NCI-H2107 (cell line): ENCODE measurements at regions not wholly inside any gene's neighbourhood (a gene's known extent, or its start where the extent isn't known, plus 50 kb on each side); places are given as distances from the start of the nearest gene placed in this dataset.
"Not testable (repeated sequence)": the region's sequence is repeated elsewhere in the genome, so short reads cannot be mapped to it uniquely, and the experiment has no call there.

Source experiments
- DNase-seq: peaks from one replicate; lab custom pipeline; 2025; lab: John Stamatoyannopoulos, UW

DNA sequence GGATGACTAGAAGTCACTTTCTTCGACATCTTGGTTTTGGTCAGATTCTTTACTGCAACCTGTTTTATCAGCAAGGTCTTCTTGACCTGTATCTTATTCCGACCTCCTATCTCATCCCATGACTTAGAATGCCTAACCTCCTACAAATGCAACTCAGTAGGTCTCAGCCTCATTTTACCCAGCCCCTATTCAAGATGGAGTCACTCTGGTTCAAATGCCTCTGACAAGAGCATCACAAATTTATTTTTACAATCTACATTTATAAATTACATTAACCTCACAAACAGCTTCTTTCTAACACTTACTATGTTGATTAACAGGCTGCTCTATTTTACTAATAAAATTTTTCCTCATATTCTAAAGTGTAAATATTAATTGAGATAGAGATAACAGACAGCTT, 867.0 kb upstream of the CNTN5 start:
- DNase-seq, result no peak

DNA sequence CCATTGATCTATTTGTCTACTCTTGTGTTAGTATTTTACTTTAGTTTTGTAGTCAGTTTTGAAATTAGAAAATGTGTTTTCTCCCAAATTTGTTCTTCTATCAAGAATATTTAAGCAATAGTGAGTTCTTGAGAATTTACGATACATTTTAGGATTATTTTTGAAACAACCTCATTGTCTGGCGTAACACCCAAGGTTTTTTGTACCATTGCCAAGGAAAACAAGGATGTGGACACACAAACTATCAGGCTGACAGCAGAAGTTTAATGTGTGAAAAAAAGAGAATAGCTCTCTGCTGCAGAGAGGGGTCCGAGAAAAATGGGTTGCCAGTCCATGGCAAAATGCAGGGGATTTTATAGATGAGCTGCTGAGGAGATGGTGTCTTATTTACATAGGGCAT, 865.1 kb upstream of the CNTN5 start:
- no peak for DNase-seq

DNA sequence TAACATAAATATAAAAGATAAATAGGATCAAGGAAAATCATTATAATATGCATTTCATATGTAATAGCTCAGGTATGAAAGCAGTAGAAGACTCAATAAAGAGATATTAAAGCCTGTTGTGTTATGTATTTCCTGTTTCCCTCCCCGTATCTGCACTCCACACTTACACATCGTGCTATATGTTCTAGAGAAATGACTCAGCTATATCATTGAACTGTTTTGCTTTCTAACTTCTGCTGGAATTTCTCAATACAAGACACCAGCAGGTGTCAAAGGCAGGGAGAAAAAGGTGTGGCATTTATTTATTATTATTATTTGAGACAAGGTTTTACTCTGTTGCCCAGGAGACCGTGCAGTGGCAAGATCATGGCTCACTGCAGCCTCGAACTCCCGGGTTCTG, 842.8 kb upstream of the CNTN5 start:
- no peak for DNase-seq

DNA sequence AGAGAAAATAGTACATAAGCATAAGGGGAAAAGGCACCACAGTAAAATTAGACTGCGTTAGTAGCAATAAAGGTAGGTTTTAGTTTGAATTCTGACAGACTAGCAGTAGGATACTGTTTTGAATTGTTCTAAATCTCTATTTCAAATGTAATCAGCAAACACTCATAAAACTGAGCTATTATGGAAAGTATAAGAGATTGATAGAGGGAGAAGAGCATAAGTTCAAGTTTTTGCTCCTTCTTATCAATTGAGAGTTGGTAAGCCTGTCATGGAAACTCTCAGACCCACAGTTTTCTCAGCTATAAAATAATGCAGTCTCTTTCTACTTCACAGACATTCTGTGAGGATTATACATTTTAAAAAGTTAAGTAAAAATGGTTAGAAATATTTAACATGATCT, 840.2 kb upstream of the CNTN5 start:
- no peak for DNase-seq

DNA sequence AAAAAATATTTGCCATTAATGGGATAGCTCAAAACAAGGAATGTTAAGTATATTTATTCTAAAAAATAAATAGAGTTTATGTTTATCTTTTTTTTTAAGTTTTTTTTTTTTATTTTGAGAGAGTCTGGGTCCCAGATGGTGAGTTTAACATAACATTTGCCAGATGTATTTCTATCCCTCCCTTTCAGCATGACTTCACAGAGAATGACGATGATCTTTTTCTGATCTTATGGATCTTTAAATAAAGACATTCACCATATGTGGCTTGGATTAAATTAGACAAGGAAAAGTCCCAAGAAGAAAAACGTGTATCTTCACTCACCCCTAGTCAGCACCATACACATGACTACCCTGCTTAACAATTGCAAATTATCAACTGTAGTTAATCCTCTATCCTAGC, 839.8 kb upstream of the CNTN5 start:
- DNase-seq, result no peak

DNA sequence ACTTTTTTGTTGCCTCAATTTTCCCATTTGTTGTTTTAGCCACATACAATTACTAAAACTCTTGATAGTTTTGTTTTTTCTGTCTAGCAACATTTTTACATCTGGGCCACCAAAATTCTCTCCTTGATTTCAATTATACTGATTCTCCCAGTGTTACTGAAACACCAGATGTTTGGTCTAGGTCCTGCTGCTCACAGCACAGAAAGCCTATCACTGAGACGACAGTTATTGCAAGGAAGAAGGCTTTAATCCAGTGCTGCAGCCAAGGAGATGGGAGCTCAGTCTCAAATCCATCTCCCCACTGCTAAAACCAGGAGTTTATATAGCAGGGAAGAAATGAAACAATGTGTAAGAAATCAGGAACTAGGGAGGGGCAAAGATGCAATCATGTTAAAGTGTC, 837.7 kb upstream of the CNTN5 start:
- DNase-seq, result no peak

DNA sequence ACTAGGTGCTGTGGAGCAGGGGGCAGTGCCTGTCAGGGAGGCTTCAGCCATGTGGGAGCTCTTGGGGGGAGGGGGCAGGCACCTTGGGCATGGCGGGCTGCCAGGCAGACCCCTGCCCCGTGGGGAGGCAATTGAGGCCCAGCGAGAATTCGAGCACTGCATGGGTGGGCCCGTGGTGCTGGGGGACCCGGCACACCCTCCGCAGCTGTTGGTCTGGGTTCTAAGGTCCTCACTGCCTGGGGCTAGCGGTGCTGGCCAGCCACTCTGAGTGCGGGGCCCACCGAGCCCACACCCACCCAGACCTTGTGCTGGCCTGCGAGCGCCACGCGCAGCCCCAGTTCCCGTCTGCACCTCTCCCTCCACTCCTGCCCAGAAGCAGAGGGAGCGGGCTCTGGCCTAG, 835.5 kb upstream of the CNTN5 start:
- DNase-seq, result no peak

DNA sequence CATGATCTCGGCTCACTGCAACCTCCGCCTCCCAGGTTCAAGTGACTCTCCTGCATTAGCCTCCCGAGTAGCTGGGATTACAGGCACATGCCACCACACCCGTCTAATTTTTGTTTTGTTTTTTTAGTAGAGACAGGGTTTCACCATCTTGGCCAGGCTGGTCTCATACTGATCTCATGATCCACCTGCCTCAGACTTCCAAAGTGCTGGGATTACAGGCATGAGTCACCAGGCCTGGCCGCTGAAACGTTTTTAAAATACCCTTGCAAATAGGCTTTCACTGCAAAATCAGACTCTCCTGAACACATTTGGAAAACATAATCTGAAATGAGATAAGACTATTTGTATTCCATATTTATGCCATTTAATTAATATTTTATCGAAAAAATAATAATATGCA, 826.1 kb upstream of the CNTN5 start:
- no peak for DNase-seq

DNA sequence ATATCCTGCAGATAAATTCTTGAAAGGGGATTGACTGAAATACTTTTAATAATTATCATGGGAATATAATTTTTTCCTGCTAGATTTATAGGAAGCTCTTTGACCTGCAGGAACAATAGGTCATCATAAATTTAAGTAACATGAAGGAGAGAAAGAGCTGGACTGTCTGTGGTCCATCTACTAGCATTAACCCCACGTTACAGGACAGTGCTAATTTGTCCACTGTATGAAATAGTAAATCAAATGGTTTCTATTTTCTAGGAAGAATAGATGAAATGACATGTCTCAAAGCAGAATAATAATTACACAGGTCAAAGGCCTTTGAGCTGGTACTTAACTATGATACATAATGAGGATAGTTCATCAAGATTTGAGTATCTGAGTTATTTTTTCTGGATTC, 825.4 kb upstream of the CNTN5 start:
- DNase-seq, result no peak

DNA sequence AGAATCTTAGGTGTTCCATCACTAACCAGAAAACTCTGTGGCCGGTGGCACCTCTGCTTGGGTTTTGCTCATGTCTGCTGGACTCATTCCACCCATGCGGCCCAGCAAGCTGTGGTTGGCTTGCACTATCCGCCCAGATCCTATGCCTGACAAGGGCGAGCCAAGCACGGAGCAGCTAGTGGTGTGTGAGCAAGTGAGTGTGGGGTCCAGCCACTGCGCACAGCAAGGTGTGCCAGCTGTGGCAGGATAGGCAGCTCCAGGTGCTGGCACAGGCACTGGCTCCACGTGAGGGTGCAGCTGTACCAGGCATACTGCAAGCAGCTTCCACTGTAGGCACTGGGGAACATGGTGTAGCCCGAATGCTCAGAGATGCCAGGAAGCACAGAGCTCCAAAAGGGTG, 813.7 kb upstream of the CNTN5 start:
- DNase-seq, result no peak

DNA sequence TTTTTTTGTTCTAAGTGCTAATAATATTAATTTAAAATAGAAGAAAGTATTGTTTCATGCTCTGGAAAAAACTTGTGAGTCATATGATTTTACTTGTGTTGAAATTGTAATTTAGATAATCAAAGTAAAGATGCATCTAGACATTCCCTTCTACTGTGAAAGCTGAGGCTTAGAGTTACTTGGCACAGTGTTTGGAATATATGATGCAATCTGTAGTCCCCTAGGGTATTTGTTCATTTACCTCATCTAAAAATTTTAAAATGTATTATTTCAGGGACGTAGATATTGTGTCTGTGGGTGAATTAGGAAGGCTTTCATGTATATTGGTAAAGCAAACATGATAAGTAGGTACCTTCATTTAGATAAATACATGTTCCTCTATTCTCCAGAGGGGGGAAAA, 793.5 kb upstream of the CNTN5 start:
- no peak for DNase-seq

DNA sequence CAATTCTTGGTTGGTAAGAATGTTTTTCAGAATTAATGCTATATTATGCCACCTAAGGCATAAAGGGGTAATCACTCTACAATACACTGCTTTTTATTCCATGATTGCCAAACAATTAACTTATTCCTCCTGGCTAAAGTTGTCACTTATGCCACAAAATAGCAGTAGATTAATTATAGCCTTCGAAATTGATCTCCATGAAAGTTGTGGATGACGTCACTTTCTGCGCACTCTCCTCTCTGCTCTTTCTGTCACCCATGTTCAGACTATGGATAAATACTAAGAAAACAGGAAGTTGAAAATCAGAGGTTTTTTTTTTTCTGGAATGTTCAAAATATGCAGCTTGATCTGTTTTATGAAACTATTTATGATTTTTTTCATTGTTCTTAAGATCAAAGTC, 790.1 kb upstream of the CNTN5 start:
- DNase-seq, result no peak

DNA sequence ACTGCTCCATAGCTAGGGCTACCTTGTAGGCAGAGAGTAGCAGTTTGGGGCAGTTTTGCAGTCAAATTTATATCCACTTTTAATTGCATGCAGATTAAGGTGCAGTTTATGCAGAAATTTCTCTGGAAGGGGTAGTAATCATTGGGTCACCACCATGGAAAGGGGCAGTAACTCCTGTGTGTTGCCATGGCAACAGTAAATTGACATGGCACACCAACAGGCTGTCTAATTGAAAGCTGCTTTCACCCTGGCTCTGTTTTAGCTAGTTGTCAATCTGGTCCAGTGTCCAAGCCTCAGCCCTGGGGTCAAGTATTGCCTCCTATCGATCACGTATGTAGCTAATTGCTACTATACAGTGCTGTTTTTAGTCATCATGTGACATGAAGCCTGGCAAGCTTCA, 786.1 kb upstream of the CNTN5 start:
- no peak for DNase-seq

DNA sequence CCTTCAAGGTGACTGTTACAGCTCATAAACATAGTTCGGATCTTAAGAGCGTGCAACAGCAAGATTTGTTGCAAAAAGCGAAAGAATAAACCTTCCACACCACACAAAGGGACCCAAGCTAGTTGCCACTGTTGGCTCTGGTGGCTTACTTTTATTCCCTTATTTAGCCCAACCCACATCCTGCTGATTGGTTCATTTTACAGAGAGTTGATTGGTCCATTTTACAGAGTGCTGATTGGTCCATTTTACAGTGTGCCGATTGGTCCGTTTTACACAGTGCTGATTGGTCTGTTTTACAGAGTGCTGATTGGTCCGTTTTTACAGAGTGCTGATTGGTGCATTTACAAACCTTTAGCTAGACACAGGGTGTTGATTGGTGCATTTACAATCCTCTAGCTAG, 776.9 kb upstream of the CNTN5 start:
- no peak for DNase-seq

DNA sequence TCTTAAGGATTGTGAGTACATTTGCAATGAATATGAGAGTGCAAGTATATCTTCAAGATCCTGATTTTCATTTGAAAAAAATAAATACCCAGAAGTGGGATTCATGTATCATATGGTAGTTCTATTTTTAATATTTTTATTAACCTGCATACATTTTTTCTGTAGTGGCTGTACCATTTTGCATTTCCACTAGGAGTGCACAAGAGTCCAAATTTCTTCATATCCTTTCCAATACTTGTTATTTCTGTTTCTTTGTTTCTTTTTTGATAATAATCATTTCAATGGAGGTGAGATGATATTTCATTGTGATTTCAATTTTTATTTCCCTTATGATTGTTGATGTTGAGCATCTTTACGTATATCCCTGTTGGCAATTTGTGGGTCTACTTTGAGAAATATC, 759.8 kb upstream of the CNTN5 start:
- DNase-seq, result no peak

DNA sequence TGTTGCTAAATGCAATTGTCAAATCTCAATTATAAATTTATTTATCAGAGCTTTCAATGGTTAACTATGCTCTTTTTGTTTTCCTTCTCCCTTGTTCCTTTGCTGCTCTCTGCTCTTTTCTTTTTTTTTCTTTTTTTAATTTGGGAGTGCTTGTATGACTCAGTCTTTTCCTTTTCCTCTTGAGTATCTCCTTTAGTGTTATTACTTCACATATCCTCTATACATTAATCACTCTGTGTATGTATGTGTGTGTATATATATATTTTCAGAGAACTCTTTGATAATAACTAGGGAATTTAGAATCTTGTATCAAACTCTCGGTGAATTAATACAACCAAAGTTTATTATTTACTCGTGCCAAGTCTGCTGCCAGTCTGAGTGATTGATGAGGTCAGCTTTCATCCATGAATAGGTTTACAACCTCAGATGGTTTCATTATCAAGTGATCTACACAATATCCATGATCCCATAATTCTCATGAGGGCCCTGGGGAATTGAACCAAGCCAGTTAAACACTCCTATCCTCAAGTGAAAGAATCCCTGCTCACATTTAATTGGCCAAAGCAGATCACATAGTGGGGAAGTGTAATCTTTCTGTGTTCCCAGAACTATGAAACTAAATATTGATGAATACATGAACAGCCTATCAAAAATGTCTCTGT, 743.4 kb upstream of the CNTN5 start:
- no peak for DNase-seq

DNA sequence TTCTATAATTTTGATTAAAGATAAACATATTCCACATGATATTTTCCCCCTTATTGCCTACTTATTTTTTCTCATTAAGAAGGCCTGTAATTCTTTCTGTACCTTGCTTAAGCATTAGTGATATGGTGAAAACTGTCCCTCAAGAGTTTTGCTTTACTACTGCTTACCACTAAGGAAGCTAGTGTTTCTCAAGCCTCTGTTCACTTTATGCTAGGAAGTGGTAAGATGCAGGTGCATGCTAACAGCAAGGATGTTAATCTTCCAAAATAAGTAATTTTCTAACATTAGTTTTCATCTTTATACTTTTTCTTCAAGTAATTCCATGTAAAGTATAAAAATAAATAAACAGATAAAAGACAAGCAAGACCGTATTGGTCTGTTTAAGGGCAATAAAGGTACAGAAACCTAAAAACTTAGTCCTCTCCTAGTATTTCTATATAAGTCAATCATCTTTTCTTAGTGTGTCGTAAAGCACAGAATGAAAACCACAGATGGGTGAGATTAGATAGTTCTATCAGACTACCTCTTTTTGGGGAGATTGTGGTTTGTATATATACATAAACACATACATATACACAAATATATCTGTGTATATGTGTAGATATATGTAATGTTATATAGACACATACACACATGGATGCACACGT, 731.0 kb upstream of the CNTN5 start:
- DNase-seq, result no peak

DNA sequence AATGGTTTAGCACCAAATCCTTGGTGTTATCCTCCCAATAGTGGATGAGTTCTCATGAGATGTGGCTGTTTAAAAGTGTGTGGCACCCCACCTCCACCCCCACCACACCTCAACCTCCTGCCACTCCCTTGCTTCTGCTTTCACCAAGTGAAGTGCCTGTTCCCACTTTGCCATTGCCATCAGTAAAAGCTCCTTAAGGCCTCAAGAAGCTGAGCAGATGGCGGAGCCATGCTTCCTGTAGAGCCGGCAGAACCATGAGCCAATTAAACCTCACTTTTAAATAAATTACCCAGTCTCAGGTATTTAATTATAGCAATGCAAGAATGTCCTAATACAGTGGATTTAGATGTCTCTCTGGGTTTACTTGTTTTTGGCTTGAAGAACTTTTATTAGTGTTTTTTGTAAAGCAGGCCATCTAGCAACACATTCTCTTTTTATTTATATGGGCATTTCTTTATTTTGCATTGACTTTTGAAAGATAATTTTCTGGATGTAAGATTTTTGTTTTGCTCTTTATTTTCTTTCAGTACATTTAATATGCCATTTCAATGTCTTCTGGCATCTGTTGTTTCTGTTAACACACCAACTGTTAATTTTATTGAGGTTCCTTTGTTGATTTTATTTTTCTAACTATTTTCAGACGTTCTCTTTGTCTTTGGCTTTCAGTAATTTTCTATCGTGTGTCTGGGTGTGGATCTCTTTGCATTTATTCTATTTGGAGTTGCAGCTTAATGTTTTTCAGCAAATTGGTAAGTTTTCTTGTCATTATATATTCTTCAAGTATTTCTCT, 724.5 kb upstream of the CNTN5 start:
- no peak for DNase-seq

DNA sequence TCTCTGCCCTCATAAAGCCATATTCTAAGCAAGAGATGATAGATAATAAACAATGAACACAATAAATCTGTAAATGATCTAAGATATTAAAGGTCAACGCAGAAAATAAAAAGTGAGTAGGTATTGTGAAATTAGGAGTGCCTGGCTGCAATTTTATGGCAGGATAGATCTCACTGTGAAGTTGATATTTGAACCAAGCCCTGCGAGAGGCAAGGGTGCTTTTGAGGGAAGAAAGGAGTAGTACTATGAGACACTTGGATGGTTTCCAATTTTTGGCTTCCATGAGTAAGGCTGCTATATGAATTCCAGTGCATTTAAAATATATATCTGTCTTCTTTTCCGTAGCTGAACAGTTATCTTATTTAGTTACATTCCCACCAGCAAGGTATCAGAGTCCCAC, 720.0 kb upstream of the CNTN5 start:
- DNase-seq, result no peak

DNA sequence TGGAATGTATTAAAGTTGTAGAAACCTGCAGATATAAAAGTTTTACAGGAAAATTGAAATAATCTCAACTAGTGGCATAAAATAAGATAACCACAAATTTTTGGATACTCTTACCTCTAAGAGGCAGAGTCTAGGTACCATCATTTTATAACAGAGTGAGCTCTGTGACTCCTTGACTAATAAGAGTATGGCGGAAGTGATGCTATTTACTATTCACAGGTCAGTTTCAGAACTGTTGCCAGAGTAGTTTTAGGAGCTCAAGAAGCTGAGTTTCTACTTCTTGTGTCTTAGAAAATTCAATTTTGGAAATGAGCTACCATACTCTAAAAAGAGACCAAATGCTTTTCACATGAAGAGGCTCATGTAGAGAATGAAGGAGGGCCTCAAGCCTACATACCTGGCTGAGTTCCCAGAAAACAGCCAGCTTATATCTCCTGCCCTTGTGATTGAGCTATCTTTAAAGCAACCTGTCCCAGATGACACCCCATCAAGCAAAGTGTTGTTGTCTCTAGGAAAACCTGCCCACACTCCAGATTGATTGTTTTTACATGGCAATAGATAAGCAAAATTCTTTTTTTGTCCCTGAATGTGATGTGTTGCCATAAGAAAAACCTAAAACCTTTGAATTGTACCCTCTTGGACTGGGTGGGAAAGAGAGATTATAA, 712.8 kb upstream of the CNTN5 start:
- DNase-seq, result no peak

DNA sequence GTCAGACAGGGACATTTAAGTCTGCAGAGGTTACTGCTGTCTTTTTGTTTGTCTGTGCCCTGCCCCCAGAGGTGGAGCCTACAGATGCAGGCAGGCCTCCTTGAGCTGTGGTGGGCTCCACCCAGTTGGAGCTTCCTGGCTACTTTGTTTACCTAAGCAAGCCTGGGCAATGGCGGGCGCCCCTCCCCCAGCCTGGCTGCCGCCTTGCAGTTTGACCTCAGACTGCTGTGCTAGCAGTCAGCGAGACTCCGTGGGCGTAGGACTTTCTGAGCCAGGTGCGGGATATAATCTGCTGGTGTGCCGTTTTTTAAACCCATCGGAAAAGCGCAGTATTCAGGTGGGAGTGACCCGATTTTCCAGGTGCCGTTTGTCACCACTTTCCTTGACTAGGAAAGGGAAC, 690.4 kb upstream of the CNTN5 start:
- DNase-seq, result not testable (repeated sequence)

DNA sequence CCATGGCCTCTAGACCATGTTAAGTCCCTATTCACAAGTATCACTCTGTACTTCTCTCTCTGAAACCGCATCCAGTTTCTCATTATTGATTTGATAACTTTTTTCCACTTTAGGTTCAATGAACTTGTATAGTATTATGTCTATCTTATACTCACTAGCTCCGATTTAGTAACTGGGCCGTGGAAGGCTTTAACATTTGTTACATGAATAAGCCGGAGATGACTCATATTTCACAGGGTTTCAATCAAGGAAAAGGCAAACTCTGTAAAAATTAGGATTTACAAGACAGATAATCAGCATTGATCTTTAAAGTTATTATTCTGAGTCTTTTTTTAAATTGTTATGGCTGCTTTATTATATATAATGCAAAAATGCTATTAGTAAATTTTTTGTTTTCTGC, 662.2 kb upstream of the CNTN5 start:
- no peak for DNase-seq

DNA sequence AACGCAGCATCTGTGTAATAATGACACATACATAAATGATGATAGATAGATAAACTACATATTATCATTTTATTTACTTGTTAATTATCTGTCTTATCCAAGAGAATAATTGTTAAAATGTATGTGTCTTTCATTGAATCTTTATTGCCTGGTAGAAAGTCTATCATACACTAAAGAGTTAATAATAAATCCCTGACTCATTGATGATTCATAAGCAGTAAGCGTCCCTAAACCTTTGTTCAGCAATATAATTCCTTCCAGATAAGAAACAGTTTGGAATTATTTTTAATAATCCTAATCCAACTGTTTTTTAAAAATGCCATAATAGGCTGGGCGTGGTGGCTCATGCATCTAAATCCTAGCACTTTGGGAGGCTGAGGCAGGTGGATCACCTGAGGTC, 655.6 kb upstream of the CNTN5 start:
- DNase-seq, result no peak
